NCI-H2081 (cell line): ENCODE measurements at regions not wholly inside any gene's neighbourhood (a gene's known extent, or its start where the extent isn't known, plus 50 kb on each side); places are given as distances from the start of the nearest gene placed in this dataset.
A peak's percentile ranks its signal among the peaks of the same experiment; 100 is the strongest.

Source experiments
- DNase-seq, 2 experiments: peaks; one replicate each; lab custom pipeline; 2025; lab: John Stamatoyannopoulos, UW

- peak; percentile 2 to 37 for DNase-seq
Observed at GRCh38 chr11:86119077-86119476, 50.2 kb upstream of the PICALM start.
